GM21786 (cell line): ENCODE measurements at regions not wholly inside any gene's neighbourhood (a gene's known extent, or its start where the extent isn't known, plus 50 kb on each side); places are given as distances from the start of the nearest gene placed in this dataset.
A peak's percentile ranks its signal among the peaks of the same experiment; 100 is the strongest.
"Not testable (repeated sequence)": the region's sequence is repeated elsewhere in the genome, so short reads cannot be mapped to it uniquely, and the experiment has no call there.

Experiments
- ATAC-seq: cut with Tn5 transposase; IDR thresholded peaks from one replicate; pipeline ENCODE4 v1.9.1; 2021; ENCODE audit not compliant: unreplicated experiment

DNA sequence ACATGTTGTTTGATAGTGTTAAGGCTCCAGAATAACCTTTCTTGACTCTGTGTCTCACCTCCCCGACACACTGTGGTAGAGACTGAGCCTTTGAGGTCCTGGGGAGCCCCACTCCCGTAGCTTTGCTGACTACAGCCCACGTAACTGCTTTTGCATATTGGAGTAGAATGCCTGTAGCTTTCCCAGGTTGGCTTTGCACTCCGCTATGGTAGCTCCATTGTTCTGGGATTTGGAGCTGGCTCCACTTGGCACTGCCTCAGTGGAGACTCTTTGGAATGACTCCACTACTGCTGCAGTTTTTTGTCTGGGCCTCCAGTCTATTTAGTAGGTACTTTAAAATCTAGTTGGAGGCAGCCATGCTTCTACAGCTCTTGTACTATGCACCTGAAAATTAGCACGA is 56.2 kb upstream of the ANXA1 start:
- no peak for ATAC-seq

DNA sequence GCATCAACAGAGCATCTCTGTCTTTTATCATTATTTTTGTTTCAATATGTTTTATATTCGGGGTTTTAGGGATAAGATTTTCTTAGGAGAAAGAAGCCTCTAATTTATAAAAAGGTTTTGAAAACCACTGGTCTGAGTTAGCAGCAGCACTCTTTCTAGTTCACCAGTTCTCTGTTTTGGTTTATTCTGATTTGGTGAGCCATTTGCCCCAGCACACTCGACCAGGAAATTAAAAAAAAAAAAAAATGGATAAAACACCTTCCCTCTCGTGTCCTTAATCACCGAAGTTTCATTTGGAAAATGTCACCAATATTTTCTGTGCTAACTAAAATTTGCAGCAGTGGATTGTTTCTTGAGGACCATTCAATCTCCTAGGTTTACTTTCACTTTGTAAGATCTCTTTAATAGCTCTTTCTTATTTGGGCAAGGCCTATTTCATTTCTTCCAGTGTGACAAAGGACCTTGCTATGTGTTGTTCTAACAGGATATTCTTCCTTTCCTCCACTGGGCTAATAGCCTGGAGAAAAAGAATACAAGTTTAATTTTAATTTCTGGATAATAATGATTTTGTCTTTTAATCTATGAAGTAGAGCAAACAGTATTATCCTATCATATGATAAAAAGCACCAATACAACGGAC is 57.8 kb upstream of the ANXA1 start:
- no peak for ATAC-seq

DNA sequence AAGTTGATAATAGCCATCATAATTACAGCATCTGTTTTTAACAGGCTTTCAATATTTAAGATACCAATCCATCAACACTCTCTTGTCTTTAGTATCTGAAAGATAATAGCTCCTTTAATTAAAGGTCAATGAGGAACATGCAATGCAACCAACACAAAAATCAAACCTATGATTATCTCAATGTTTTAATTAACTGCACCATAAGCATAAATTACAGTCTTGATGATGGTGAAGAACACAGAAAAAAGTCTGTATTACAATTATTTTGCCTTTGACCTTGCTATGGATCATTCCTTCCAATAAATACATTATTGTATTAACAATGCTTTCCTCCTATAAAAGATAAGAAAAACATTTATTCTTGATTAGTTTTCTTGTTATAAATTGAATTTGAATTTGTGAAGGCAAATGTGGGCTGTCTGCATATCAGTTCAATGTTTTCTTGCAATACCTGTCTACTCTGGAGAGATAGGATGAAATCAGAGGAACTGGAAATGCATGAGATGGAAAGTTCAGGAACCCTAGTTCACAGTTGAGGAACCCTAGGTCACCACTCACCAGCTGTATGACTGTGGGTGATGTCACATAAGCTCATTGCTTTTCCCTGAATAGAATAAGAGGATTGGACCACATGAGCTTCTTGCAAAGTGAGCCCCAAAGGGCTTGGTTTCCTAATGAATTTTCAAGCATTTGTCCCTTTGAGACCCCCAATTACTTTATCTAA is 58.5 kb upstream of the ANXA1 start:
- no peak for ATAC-seq

DNA sequence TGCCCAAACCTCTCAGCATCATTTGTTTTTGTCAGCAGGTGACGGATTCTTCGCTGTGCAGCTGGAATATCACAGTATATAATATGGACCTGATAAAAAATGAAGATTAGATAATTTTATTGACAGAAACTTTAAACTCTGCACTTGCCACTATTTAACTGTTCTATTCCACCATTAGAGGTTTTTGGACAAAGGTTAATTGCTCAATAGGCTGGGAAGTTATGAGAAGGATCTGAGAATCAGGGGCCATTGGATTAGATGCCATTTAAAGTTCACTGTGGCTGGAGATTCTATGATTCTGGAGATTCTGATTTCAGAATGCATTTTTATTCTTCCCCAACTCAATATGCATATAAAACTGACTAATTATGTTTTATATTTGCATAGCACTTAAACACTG is 59.8 kb upstream of the ANXA1 start:
- ATAC-seq: no peak

DNA sequence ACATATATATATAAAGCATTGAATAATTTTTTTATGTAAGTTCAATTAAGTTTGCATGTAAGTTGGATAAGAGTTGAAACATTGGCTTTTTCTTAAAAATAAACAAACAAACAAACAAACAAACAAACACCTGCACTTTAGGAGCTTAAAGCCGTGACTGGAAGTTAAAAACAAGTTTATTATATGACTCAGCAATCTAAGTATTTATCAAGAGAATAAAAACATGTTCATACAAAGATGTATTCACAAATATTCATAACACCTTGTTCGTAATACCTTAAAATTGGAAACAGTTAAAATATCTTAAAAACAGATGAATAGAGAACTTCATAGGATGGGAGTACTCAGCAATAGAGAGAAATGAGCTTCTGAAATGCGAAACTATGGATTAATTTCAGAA is 61.5 kb upstream of the ANXA1 start:
- no peak for ATAC-seq

DNA sequence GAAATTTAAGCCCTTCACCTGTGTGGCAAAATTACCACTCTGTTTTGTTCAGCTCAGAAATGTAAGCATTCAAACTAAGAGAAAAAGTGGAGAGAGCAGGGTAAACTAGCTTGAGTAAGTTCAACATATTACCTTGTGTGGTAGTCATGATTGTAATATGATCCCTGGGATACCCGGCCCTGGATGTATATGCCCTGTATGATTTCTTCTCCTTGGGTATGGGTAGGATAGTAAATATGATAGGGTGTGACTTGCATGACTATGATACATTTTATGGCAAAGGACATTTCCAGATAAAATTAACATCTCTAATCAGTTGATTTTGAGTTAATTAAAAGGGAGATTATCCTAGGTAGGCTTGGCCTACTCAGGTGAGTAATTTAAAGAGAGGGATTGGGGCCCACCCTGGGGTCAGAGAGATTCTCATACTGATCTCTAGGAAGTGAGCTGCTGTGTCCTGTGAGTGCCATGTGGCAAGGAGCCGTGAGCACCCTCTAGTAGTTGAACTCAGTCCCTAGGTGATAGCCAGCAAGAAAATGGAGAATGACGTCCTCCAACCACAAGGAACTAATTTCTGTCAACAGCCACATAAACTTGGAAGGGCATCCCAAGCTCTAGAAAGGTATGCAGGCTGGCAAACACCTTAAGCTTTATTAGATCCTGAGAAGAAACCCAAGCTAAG is 62.2 kb upstream of the ANXA1 start:
- ATAC-seq: no peak

DNA sequence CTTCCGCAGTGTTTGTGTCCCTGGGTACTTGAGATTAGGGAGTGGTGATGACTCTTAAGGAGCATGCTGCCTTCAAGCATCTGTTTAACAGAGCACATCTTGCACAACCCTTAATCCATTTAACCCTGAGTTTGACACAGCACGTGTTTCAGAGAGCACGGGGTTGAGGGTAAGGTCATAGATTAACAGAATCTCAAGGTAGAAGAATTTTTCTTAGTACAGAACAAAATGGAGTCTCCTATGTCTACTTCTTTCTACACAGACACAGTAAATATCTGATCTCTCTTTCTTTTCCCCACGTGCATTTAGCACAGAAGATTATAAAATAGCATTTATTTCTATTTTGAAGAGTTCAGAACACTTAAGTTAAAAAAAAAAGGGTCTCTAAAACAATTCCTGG is 63.8 kb upstream of the ANXA1 start:
- ATAC-seq: not testable (repeated sequence)

DNA sequence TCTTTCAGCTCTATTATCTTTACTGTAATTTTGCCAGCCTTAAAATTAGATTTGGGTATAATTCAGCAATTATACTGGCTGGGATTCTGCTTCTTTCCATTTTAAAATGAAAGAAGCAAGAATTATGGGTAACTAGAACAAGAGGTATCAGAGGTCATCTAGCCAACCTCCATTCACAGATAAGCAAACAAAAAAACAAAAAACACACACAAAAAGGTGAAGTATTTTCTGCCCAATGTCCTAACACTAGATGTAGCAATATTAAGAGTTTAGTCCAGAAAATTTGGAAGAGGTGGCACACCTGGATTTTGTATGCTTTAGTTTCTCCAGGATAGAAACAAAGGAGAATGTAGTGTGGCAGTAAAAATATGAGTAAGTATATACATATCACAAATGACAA is 68.1 kb upstream of the ANXA1 start:
- no peak for ATAC-seq

DNA sequence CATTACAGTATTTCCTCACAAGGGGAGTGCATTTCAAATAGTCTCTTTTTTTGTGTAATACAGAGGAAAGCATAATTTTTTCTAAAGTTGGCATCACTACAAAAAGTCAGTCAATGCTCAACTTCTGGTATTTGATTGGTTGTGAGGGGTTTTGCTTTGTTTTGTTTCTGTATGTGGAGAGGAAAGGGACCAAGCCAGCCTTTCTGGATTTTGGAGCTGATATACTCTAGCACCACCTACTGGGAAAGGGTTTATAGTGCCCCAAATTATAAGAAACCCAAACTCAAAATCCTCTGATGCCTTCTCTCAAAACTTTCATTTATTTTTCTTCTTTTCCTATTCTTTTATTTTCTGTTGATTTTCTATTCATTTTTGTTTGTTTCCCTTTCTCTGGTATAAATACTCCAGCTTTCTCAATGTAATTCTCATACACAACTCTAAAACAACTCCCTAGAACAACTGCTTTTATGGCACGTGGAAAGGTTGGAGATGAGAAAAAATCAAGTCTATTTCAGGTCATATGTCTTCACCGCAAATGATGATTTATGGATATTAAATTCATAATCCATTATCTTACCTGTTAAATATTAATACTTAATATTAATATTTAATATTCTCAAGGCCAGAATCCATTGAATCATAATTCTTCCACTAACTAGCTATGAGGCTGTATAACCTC is 69.5 kb upstream of the ANXA1 start:
- peak; percentile 66 for ATAC-seq

DNA sequence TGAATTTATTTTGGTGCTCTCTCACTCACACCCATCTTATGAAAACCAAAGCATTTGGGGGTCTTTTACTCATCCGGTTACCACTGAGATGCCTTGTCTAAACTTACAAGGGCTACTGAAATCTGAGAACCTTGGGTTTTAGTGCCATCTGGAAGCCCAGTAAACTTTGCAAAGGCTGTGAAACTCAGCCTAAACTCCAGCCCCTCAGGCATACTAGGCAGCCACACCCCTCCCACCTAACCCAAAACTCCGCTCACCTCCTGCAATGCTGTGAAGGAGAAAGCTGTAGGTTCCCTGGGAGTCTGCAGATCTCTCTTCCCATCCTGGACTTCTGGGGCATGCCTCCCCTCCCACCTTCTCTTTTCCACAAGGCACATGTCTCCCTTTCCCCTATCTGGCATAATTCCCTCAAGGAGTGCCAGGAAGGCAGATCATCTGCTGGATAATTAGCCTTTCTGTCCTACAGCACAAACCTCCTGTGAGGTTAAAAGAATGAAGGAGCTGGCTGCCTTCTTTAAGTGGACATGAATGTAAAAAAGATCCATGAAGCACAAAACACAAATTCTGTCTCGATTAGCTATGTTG is 71.5 kb upstream of the ANXA1 start:
- no peak for ATAC-seq

DNA sequence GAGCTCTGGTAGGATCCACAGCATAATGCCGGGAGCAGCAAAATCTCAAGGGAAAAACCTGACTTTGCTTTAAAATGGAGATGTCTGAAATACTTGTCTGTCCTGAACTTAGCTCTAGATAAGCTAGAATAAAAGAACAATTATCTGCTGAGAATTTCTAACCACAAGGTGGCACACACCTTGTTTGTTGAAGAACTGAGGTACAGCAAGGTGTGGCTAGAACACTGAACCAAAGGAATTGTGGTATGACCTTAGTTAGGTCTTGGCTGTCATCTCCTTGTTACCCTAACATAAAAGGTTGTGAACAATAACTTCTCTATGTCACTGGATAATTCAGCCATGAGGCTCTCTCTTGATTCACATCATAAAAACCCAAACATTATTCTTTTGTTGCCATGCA is 72.3 kb upstream of the ANXA1 start:
- ATAC-seq: no peak

DNA sequence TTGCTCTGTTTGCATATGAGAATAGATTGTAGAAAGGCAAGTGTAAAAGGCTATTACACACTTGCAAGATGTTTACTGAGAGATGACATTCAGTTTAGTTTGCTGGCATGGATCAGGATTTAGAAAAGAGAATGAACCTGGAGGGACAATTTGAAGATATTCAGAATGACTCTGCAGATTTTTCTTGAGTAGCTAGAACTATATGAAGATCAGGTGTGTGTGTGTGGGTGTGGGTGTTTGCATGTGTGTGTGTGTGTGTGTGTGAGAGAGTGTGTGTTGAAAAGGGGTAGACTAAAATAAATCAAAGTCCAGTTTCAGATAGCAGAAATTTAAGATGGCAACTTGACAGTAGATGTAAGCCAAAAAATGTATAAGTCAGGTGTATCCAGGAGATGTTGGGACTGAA is 74.0 kb upstream of the ANXA1 start:
- no peak for ATAC-seq

DNA sequence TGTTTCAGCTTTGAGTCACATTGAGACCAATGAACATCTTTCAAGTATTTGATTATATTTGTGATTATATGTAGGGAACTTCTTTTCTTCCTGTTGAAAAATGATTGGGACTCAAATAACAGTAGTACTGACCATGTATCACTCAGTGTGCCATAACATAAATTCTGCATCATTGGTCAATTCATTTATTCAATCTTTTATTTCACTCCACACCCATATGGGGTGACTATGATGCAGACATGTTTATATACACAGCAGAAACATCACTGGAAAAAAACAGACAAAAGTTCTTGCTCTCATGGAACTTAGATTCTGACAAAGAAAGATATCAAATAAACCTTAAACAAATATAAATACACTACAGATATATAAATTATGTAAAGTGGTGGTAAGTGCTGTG is 74.7 kb upstream of the ANXA1 start:
- no peak for ATAC-seq

DNA sequence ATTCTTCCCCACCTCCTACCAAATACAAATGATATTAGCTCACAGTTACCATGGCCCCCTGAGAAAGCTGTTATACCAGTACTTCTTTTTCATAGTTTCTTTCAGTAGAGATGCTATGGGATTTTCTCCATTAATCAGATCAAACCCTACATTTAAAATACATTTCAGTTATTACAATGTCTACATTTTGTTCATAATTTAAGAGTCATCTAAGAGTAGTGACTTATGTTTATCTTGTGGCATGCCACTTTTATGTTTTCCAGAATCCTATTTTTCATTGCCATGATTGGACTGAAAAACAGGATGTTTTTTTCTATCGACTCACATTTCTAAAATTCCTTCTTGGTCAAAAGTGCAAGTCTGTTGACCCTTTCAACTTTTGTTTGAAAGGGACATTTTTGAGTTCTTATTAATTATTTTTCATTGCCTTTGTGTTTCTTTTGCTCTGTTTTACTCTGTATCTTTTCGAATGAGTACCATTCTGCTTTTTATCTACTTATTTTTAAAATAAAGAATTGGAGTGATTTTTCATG is 77.4 kb upstream of the ANXA1 start:
- no peak for ATAC-seq

DNA sequence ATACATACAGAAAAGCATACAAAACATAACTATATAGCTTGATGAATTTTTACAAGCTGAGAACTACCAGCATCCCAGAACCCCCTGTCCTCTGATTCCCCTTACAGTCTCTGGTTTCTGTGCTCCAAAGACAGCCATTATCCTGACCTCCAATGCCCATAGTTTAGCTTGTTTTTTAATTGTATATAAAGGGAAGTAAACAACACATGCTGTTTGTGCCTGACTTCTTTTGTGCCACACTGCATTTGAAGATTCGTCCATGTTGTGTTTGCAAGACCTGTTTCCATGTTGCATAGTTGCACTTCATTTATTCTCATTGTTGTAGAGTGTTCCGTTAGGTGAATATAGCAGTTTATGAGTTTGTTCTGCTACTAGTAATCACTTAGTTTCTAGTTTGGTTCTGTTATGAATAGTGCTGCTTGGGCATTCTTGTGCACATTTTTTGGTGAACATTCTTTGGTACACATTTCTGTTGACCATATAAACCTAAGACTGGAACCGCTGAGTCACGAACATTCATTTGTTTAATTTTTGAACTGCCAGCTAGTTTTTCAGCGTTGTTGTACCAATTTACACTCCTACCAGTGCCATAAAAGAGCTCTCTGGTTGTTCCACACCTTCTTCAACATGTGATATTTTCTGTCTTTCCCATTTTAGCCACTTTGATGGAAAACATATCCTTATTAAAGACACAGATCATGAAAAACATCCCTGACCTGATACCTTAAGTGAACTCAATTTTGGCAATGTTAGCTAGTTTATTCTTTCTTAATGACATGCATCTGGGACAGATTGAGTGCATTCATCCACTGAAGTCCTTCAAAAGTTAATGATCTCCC is 78.1 kb upstream of the ANXA1 start:
- no peak for ATAC-seq

DNA sequence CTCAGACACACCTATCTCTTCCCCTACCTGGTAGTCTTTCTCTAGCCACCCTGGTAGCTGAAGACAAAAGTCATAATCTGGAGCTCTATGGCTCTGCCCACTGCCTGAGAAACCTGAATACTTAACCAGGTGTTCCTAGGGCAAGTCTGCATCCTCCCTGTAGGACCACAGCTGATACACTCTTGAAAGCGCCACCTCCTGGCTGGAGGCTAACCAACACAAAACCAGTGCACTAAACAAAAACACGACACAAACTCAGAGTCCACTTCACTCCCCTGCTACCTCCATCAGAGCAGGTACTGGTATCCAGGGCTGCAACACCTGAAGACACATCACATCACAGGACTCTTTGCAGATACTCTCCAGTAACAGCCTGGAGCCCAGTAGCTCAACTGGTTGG is 84.6 kb upstream of the ANXA1 start:
- no peak for ATAC-seq

DNA sequence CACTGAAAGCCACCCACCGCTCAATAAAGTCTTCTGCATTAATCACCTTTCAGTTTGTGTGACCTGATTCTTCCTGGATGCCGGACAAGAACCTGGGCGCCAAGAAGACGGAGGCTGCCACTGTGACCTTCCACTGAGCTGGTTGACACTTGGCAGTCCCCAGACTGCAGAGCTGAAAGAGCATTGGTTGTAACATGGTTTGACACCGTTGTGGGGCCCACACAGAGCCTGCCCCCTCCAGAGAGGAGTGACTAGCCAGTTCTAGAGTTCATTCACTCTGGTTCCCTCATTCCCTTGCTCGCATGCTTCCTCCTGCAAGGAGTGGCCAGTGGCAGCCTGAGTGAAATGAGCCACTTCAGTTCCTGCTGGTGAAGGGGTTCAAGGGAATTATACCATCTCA is 86.2 kb upstream of the ANXA1 start:
- no peak for ATAC-seq

DNA sequence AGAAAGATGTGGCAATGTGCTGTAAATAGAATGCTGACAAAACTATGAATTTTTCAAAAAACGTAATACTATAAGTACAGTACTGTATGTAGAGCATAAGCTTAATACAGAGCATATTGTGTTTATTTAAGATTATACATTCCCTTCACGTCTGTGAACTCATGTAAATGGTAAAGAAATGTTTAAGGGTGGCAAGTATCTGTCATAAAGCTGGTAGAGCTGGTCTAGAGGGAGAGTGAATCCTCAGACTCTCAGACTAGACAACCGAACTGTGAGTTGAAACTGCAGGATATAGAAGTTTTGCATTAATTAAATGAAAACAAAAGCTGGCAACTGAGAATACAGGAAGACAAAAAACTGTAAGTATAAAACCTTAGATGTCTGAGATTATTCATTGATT is 87.3 kb upstream of the ANXA1 start:
- no peak for ATAC-seq

DNA sequence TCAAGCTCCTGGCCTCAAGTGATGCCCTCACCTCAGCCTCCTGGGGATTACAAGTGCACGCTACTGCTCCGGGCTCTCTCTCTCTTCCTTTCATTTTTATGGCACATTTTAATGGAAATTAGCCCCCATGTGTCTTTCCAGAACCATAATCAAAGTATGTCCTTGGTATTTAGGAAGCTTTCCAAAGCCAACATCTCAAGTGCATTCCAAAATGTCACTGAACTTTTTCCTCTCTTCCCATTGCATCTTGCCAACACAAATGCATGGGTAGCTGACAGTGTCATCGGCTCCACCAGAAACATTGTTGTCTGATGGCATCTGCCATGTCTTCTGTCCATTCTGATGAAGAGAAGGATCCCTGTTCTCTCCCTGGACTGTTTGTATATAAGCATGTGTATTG is 90.5 kb upstream of the ANXA1 start:
- ATAC-seq: no peak

DNA sequence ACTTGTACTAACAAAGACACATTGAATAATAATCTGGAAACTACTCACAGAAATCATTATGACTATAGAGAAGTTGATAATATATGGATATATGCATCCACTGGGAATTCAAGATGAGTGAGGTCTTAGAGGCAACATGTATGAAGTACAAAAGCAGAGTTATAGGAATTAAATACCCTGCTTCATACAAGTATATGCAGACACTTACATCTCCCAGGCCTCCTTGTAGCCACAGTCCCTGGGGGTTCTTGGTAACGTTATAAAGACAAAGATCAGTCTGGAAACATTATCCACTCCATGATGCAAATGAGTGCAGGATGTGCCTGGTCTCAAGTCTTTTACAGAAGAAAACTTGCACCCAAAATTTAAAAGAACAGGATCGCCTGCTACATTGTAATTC is 92.4 kb upstream of the ANXA1 start:
- no peak for ATAC-seq
